Activated CD4-positive, alpha-beta T cell treated with anti-CD3 and anti-CD28 coated beads for 36 hours (primary cell): ENCODE measurements at regions not wholly inside any gene's neighbourhood (a gene's known extent, or its start where the extent isn't known, plus 50 kb on each side); places are given as distances from the start of the nearest gene placed in this dataset.
"Not testable (repeated sequence)": the region's sequence is repeated elsewhere in the genome, so short reads cannot be mapped to it uniquely, and the experiment has no call there.

Experiments
- ATAC-seq: fragments of 200-7000 bp; cut with Tn5 transposase; one replicate; pipeline ENCODE4 v1.10.0; 2021; ENCODE audit warnings: mild to moderate bottlenecking, moderate library complexity
- CTCF ChIA-PET: fragments of 350-600 bp; sonication (Branson Sonifier 250); formaldehyde crosslinking; loops from one replicate; lab custom pipeline; 2021; ENCODE audit warnings: antibody characterized with exemption; lab: Charles Lee
- POLR2A ChIA-PET: fragments of 350-600 bp; sonication (Branson Sonifier 250); formaldehyde crosslinking; loops from one replicate; lab custom pipeline; 2021; ENCODE audit warnings: antibody characterized with exemption, inconsistent platforms; lab: Charles Lee
- DNase-seq: peaks from one replicate; pipeline ENCODE4 v3.0.0-alpha.2; 2020
- H3K27ac Mint-ChIP-seq: one replicate; pipeline ENCODE4 v1.8.0; 2021; ENCODE audit warnings: mixed read lengths
- H3K27me3 Mint-ChIP-seq: one replicate; pipeline ENCODE4 v1.8.0; 2021; ENCODE audit warnings: mixed read lengths
- H3K36me3 Mint-ChIP-seq: one replicate; pipeline ENCODE4 v1.8.0; 2021; ENCODE audit warnings: low read depth, mixed read lengths
- H3K4me1 Mint-ChIP-seq: one replicate; pipeline ENCODE4 v1.8.0; 2021; ENCODE audit warnings: mixed read lengths
- H3K4me3 Mint-ChIP-seq: one replicate; pipeline ENCODE4 v1.8.0; 2021; ENCODE audit warnings: mild to moderate bottlenecking, moderate library complexity, mixed read lengths
- H3K9me3 Mint-ChIP-seq: one replicate; pipeline ENCODE4 v1.8.0; 2021; ENCODE audit warnings: low read depth, mixed read lengths
- intact Hi-C, 2 experiments: fragments of 100-400 bp; cut with DNase I in 1 of 2; cut with micrococcal nuclease in 1 of 2; formaldehyde crosslinking; loops; one replicate each; pipeline versions ENCODE4 v1.14.2 to v1.15.1; 2022 to 2024; cut with DNase I, micrococcal nuclease

DNA sequence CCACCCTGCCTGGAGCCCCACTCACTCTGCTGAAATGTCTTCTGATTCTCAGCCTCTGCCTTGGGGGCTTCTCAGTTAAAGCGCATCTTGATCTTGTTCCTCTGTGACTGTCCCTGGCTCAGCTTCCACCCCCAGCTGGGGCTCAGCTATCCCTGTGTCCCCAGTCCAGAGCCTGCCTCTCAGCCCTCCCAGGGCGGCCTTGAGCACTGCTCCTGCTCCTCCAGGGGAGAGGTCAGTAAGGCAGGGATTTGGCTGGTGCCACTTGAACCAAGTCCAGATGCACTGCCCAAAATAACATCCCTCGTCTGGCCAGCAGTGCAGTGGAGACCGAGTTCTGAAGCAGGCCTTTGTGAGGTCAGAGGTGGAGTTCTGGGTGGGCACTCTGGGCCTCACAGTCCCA is 1950.8 kb downstream of the FOXD4L5 start:
- CTCF ChIA-PET, DNase-seq, H3K9me3 Mint-ChIP-seq, H3K36me3 Mint-ChIP-seq, H3K4me3 Mint-ChIP-seq, H3K27me3 Mint-ChIP-seq, POLR2A ChIA-PET, ATAC-seq, H3K4me1 Mint-ChIP-seq, H3K27ac Mint-ChIP-seq, intact Hi-C loops: not testable (repeated sequence)

DNA sequence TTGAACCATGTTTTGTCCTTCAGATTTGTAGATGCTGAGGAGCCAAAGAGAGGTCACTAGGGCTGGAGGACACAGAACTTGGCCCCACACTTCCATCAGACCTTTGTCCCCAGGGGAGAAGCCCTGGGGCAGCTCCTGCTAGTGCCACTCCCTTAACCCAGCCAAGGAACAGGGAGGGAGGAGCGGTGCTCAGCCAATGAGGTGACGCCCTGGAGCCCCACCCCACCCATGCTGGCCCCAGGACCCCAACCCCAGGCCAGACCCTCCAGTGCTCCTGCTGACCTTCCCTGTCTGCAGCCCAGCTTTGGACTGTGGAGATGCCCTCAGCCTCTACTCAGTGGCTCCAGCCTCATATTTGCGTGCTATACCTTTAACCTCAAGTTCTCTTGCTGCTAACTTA is 1951.9 kb downstream of the FOXD4L5 start:
- H3K27ac Mint-ChIP-seq, CTCF ChIA-PET, ATAC-seq, intact Hi-C loops, H3K4me1 Mint-ChIP-seq, H3K27me3 Mint-ChIP-seq, POLR2A ChIA-PET, H3K36me3 Mint-ChIP-seq, DNase-seq, H3K4me3 Mint-ChIP-seq, H3K9me3 Mint-ChIP-seq: not testable (repeated sequence)

DNA sequence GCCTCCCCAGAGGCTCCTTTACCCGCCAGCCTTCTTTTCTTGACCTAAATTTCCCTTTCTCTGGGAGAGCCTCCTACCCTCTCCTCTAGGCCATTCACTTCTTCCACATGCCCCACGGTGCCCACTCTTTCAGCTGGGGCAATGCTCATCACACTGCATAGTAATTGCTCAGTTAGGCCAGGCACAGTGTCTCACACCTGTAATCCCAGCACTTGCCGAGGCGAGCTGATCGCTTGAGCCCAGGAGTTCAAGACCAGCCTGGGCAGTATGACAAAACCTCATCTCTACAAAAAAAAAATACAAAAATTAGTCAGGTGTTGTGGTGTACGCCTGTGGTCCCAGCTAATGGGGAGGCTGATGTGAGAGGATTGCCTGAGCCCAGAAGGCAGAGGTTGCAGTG is 1956.7 kb downstream of the FOXD4L5 start:
- POLR2A ChIA-PET, H3K27ac Mint-ChIP-seq, H3K9me3 Mint-ChIP-seq, DNase-seq, H3K4me1 Mint-ChIP-seq, ATAC-seq, CTCF ChIA-PET, intact Hi-C loops, H3K27me3 Mint-ChIP-seq, H3K4me3 Mint-ChIP-seq, H3K36me3 Mint-ChIP-seq: not testable (repeated sequence)

- H3K36me3 Mint-ChIP-seq, intact Hi-C loops, H3K27ac Mint-ChIP-seq, H3K4me3 Mint-ChIP-seq, CTCF ChIA-PET, H3K9me3 Mint-ChIP-seq, POLR2A ChIA-PET, H3K27me3 Mint-ChIP-seq, DNase-seq, H3K4me1 Mint-ChIP-seq, ATAC-seq: not testable (repeated sequence)
These were observed 1957.8 kb downstream of the FOXD4L5 start for GRCh38 chr9:63327211-63327610.

DNA sequence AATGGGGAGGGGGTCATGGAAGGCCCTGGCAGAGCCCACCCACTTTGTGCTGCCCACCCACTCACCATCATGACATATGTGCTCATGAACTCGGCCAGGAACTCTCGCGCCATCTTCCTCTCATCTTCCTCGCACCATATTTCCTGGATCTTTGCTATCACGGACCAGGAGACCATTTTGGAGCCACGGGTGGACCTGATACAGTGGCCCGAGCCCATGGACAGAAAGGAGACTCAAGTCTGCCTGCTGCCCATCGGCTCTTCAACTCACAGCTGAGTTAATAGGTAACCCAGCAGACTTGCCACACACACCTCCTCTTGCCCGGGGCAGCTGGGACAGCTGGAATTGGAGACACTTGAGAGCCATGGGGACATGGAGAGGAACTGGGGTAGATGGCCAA is 1958.3 kb downstream of the FOXD4L5 start:
- POLR2A ChIA-PET, DNase-seq, H3K4me1 Mint-ChIP-seq, H3K9me3 Mint-ChIP-seq, intact Hi-C loops, H3K27me3 Mint-ChIP-seq, H3K36me3 Mint-ChIP-seq, ATAC-seq, H3K27ac Mint-ChIP-seq, CTCF ChIA-PET, H3K4me3 Mint-ChIP-seq: not testable (repeated sequence)

GRCh38 chr9:63325696-63326095 is 1959.3 kb downstream of the FOXD4L5 start:
- H3K36me3 Mint-ChIP-seq, H3K27me3 Mint-ChIP-seq, H3K4me1 Mint-ChIP-seq, intact Hi-C loops, H3K9me3 Mint-ChIP-seq, H3K4me3 Mint-ChIP-seq, H3K27ac Mint-ChIP-seq, DNase-seq, CTCF ChIA-PET, POLR2A ChIA-PET, ATAC-seq: not testable (repeated sequence)

GRCh38 chr9:63318093-63318492 is 1966.9 kb downstream of the FOXD4L5 start:
- ATAC-seq, H3K4me3 Mint-ChIP-seq, POLR2A ChIA-PET, H3K27ac Mint-ChIP-seq, CTCF ChIA-PET, H3K4me1 Mint-ChIP-seq, H3K36me3 Mint-ChIP-seq, H3K27me3 Mint-ChIP-seq, intact Hi-C loops, DNase-seq, H3K9me3 Mint-ChIP-seq: not testable (repeated sequence)

GRCh38 chr9:63315387-63315786 is 1969.6 kb downstream of the FOXD4L5 start:
- H3K27ac Mint-ChIP-seq, H3K4me1 Mint-ChIP-seq, ATAC-seq, H3K27me3 Mint-ChIP-seq, H3K36me3 Mint-ChIP-seq, CTCF ChIA-PET, DNase-seq, H3K9me3 Mint-ChIP-seq, H3K4me3 Mint-ChIP-seq, POLR2A ChIA-PET, intact Hi-C loops: not testable (repeated sequence)

DNA sequence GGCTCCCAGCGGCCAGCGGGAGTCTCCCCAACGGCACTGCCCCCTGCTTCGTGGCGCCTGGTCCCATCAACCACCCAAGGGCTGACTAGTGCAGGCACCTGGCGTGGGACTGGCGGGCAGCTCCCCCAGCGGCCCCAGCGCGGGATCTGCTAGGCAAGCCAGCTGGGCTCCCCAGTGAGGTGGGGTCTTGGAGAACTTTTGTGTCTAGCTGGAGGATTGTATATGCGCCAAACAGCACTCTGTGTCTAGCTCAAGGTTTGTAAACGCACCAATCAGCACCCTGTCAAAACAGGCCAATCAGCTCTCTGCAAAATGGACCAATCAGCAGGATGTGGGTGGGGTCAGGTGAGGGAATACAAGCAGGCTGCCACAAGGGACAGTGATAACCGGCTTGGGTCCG is 1988.2 kb downstream of the FOXD4L5 start:
- DNase-seq, H3K27ac Mint-ChIP-seq, POLR2A ChIA-PET, H3K27me3 Mint-ChIP-seq, H3K9me3 Mint-ChIP-seq, H3K4me1 Mint-ChIP-seq, H3K4me3 Mint-ChIP-seq, intact Hi-C loops, H3K36me3 Mint-ChIP-seq, ATAC-seq, CTCF ChIA-PET: not testable (repeated sequence)

DNA sequence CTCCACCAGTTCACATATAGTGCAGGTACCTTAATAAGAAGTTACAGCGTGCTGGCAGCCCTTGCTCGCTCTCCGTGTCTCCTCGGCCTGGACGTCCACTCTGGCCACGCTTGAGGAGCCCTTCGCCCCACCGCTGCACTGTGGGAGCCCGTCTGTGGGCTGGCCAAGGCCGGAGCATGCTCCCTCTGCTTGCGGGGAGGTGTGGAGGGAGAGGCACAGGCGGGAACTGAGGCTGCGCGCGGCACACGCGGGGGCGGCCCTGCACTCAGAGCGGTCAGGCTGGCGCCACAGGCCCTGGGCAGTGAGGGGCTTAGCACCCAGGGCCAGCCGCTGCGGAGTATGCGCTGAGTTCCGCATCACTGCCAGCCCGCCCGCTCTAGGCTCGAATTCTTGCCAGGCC is 1988.6 kb downstream of the FOXD4L5 start:
- H3K4me1 Mint-ChIP-seq, DNase-seq, H3K36me3 Mint-ChIP-seq, CTCF ChIA-PET, H3K4me3 Mint-ChIP-seq, ATAC-seq, intact Hi-C loops, H3K27me3 Mint-ChIP-seq, H3K9me3 Mint-ChIP-seq, POLR2A ChIA-PET, H3K27ac Mint-ChIP-seq: not testable (repeated sequence)

DNA sequence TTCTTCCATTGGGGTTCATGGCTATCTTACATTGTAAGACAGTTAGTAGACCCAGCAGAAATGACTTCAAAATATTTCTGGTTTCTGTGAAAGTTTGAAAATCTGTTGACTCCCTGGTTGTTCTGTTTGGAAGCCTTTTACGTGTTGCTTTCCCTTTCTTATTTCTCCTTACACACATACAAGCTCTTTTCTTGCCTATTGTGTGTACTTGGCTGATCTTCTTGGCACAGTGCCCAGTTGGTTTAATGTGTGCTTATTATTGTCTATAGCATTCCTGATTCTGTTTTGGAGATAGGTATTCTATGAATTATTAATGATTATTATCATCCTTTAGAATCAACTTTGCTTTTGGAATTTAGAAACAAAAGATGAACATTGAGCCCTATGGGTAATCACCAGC is 1995.0 kb downstream of the FOXD4L5 start:
- H3K4me3 Mint-ChIP-seq, H3K9me3 Mint-ChIP-seq, ATAC-seq, H3K4me1 Mint-ChIP-seq, H3K36me3 Mint-ChIP-seq, CTCF ChIA-PET, H3K27ac Mint-ChIP-seq, H3K27me3 Mint-ChIP-seq, DNase-seq, intact Hi-C loops, POLR2A ChIA-PET: not testable (repeated sequence)
